ENCODE measurements at regions not wholly inside any gene's neighbourhood (a gene's known extent, or its start where the extent isn't known, plus 50 kb on each side); places are given as distances from the start of the nearest gene placed in this dataset.
"Not testable (repeated sequence)": the region's sequence is repeated elsewhere in the genome, so short reads cannot be mapped to it uniquely, and the experiment has no call there.

- H3K4me3 ChIP-seq (replicated peaks in 1 of 3; ENCODE audit: insufficient read depth in 1 of 3, low read depth in 1 of 3, low read length in 3 of 3); H3K9ac ChIP-seq (replicated peaks; ENCODE audit: extremely low read depth, insufficient read depth, low read length); H3K9me1 ChIP-seq (replicated peaks; ENCODE audit: control insufficient read depth, extremely low read depth, insufficient read depth, low read length); H3K36me3 ChIP-seq (ENCODE audit: control insufficient read depth in 2 of 2, extremely low read depth in 1 of 2, insufficient read depth in 2 of 2, low read length in 2 of 2); H3K79me2 ChIP-seq (ENCODE audit: control insufficient read depth, insufficient read depth, low read length); H3K27ac ChIP-seq (ENCODE audit: insufficient read depth, low read depth, low read length); intact Hi-C loops (cut with micrococcal nuclease); FAIRE-seq; H3K4me1 ChIP-seq (ENCODE audit: control insufficient read depth, extremely low read depth, insufficient read depth, low read length); DNase-seq (ENCODE audit: low read depth, low spot score); H3K9me3 ChIP-seq (replicated peaks; ENCODE audit: control insufficient read depth, insufficient read depth, low read length); H4K20me1 ChIP-seq (replicated peaks; ENCODE audit: control insufficient read depth, extremely low read depth, insufficient read depth, low read length); H3K4me2 ChIP-seq (ENCODE audit: insufficient read depth, low read length); CTCF ChIA-PET; H3K27me3 ChIP-seq (ENCODE audit: control insufficient read depth in 2 of 2, insufficient read depth in 2 of 2, low read length in 2 of 2); dilution Hi-C loops (cut with MboI; ENCODE audit: extremely low pct_ligation_motif_present, low sequenced_read_pairs); H2AFZ ChIP-seq (ENCODE audit: low read depth, low read length); POLR2A ChIA-PET; BruUV-seq (replicated peaks): not testable (repeated sequence)
Measured at GRCh38 chr5:106776515-106776914, 894.2 kb downstream of the EFNA5 start.

GRCh38 chr5:106768392-106768791 lies 902.3 kb downstream of the EFNA5 start:
- dilution Hi-C loops (cut with MboI; ENCODE audit: extremely low pct_ligation_motif_present, low sequenced_read_pairs) = no loop called here
- H3K36me3 ChIP-seq (ENCODE audit: control insufficient read depth in 2 of 2, extremely low read depth in 1 of 2, insufficient read depth in 2 of 2, low read length in 2 of 2) = no peaks in the 10 kb centered on the region
- no TSS peak for BruUV-seq (replicated peaks)
- no peaks in the 10 kb centered on the region for H3K9me1 ChIP-seq (replicated peaks; ENCODE audit: control insufficient read depth, extremely low read depth, insufficient read depth, low read length)
- no peak for TF ChIP-seq GATA2 (IDR thresholded peaks at IDR 0.05; ENCODE audit: insufficient read depth, insufficient read length, low read depth, low read length)
- TF ChIP-seq MAX (IDR thresholded peaks at IDR 0.05; ENCODE audit: insufficient read depth, insufficient read length) = no peak
- TF ChIP-seq FOS (IDR thresholded peaks at IDR 0.05; ENCODE audit: borderline replicate concordance, insufficient read depth, low read length) = no peak
- TF ChIP-seq MYC (IDR thresholded peaks at IDR 0.05; ENCODE audit: low read depth, low read length) = no peak
- TF ChIP-seq EZH2 (IDR thresholded peaks at IDR 0.05; ENCODE audit: borderline replicate concordance, low read depth, low read length, severe bottlenecking) = no peak
- TF ChIP-seq JUN (IDR thresholded peaks at IDR 0.05; ENCODE audit: borderline replicate concordance, insufficient read depth, insufficient read length, low read depth) = no peak
- TF ChIP-seq CTCF (IDR thresholded peaks at IDR 0.05; ENCODE audit: extremely low read depth in 1 of 2, insufficient read depth in 1 of 2, low read depth in 1 of 2, low read length in 2 of 2) = no peak
- no peak for TF ChIP-seq POLR2A (IDR thresholded peaks at IDR 0.05; ENCODE audit: low read depth, low read length)
- no peak for TF ChIP-seq POLR2AphosphoS5 (IDR thresholded peaks at IDR 0.05; ENCODE audit: insufficient read depth, low read depth, low read length)
- intact Hi-C loops (cut with micrococcal nuclease) = no loop called here
- no peaks in the 10 kb centered on the region for H3K27me3 ChIP-seq (ENCODE audit: control insufficient read depth in 2 of 2, insufficient read depth in 2 of 2, low read length in 2 of 2)
- no peak overlapping the region for H3K27ac ChIP-seq (ENCODE audit: insufficient read depth, low read depth, low read length)
- no peak overlapping the region for H3K9ac ChIP-seq (replicated peaks; ENCODE audit: extremely low read depth, insufficient read depth, low read length)
- ChIA-PET CTCF (no interaction called here), POLR2A (no interaction called here)
- H3K4me2 ChIP-seq (ENCODE audit: insufficient read depth, low read length) = no peak overlapping the region
- FAIRE-seq = no peak
- H3K4me1 ChIP-seq (ENCODE audit: control insufficient read depth, extremely low read depth, insufficient read depth, low read length) = no peaks in the 10 kb centered on the region
- H3K79me2 ChIP-seq (ENCODE audit: control insufficient read depth, insufficient read depth, low read length) = no peaks in the 10 kb centered on the region
- H3K4me3 ChIP-seq (replicated peaks in 1 of 3; ENCODE audit: insufficient read depth in 1 of 3, low read depth in 1 of 3, low read length in 3 of 3) = no peak overlapping the region
- no peaks in the 10 kb centered on the region for H3K9me3 ChIP-seq (replicated peaks; ENCODE audit: control insufficient read depth, insufficient read depth, low read length)
- no peaks in the 10 kb centered on the region for H4K20me1 ChIP-seq (replicated peaks; ENCODE audit: control insufficient read depth, extremely low read depth, insufficient read depth, low read length)
- H2AFZ ChIP-seq (ENCODE audit: low read depth, low read length) = no peak overlapping the region
- no peak for DNase-seq (ENCODE audit: low read depth, low spot score)

Data from endothelial cell of umbilical vein (primary cell).